Activated T-helper 1 cell treated with anti-CD3 and anti-CD28 coated beads, Interleukin-2, amount 50 U/mL, for 16 hours (primary cell): ENCODE measurements at regions not wholly inside any gene's neighbourhood (a gene's known extent, or its start where the extent isn't known, plus 50 kb on each side); places are given as distances from the start of the nearest gene placed in this dataset.
"Not testable (repeated sequence)": the region's sequence is repeated elsewhere in the genome, so short reads cannot be mapped to it uniquely, and the experiment has no call there.

Experiments
- DNase-seq, 2 donors: peaks; one replicate each; pipeline ENCODE4 v3.0.0-alpha.2; 2020; ENCODE audit warnings: low read depth in 1 of 2, low spot score in 1 of 2

DNA sequence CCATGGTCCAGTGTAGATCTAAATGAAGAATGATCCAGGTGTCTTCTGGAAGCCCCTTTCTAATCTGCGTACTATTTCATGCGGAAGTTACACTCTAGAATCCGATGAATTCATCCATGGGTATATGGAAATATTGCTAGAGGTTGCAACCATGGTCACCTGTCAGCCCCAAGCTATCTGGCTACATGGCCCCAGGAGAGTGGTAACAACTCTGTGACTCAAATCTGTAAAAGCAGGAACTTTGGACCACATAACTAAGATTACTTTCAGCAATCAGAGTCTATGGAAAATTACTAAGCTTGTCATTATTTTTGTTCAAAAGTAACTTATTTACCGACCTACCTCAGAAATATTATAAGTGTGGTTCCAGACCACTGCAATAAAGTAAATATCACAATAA, 150.6 kb upstream of the MED14 start:
- no peak for DNase-seq

GRCh38 chrX:40887476-40887875, 152.1 kb upstream of the MED14 start:
- no peak for DNase-seq

DNA sequence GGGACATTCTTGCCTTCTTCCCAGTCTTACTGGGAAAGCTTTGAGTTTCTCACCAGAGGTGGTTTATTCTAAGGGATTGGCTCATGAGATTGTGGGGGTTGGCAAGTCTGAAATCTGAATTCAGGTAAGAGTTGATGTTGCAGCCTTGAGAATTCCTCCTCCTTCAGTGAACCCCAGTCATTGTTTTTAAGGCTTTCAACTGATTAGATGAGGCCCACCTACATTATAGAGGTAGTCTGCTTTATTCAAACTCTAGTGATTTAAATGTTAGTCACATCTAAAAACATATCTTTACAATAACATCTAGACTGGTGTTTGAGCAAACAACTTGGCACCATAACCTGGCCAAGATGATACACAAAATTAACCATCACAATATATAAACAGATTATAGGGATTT, 156.5 kb upstream of the MED14 start:
- DNase-seq = no peak

- no peak for DNase-seq
Measured at GRCh38 chrX:40893251-40893910, 158.0 kb upstream of the MED14 start.

DNA sequence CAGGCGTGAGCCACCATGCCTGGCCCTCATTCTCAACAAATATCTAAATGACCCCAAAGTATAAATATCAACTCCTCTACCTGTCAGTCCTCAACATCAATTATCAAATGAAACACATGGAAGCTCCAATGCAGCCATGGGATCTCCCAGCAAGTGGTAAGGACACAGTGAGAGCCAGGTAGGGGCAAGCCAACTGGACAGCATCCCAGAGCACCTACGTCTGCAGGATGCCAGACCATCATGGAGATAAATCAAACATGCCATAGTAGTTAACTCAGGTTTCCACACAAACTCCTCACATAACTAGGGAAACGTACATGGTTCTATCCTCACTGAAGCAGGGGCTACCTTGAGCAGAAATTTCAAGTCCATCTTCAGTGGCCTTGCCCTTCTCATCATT, 159.9 kb upstream of the MED14 start:
- no peak for DNase-seq

- no peak for DNase-seq
Measured at GRCh38 chrX:40897718-40898270, 162.5 kb upstream of the MED14 start.

DNA sequence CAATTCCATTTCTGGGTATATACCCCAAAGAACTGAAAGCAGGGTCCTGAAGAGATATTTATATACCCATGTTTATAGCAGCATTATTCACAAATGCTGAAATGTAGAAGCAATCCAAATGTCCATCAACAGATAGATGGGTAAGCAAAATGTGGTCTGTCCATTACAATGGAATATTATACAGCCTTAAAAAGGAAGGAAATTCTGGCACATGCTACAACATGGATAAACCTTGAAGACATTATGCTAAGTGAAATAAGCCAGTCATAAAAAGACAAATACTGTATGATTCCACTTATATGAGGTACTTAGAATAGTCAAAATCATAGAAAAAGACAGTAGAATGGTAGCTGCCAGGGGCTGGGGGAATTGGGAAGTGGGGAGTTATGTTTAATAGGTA, 169.4 kb upstream of the MED14 start:
- DNase-seq = not testable (repeated sequence)

- no peak for DNase-seq
Measured at GRCh38 chrX:40908026-40908425, 172.7 kb upstream of the MED14 start.

- no peak for DNase-seq
Measured at GRCh38 chrX:40908857-40909475, 173.6 kb upstream of the MED14 start.

GRCh38 chrX:40912166-40912565, 173.1 kb upstream of the USP9X start:
- DNase-seq = no peak

DNA sequence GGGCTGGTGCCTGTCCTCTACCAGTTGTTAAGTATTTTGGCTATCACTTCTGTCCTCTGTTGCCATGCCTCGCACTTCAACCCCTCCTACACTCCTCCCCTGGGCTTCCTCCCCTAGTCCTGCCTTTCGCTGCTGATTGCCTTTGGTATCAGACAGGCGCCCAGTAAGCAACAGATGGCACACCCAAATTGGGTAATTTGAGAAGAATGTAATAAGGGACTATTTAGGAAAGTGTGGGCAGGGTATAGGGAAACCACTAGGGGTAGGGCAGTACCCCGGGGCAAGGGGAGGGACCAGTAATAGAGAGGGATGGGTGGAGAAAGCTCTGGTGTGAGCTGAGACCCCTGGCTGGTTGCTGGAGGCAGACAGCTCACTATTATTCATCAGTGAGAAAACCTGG, 172.7 kb upstream of the USP9X start:
- no peak for DNase-seq

DNA sequence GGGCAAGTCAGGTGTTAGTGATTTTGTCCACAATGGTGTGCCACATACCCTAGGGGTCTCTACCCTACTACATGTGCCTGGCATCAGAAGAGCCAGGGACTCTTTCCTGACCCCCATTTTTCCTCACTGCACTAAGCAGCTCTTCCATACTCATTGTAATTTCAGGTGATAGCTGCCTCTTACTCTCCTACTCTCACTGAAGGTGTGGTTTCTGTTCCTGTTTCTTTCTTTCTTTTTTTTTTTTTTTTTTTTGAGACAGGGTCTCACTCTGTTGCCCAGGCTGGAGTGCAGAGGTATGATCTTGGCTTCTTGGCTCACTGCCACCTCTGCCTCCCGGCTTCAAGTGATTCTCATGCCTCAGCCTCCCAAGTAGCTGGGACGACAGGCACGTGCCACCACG, 164.9 kb upstream of the USP9X start:
- no peak for DNase-seq

GRCh38 chrX:40922307-40922706, 162.9 kb upstream of the USP9X start:
- DNase-seq = no peak

DNA sequence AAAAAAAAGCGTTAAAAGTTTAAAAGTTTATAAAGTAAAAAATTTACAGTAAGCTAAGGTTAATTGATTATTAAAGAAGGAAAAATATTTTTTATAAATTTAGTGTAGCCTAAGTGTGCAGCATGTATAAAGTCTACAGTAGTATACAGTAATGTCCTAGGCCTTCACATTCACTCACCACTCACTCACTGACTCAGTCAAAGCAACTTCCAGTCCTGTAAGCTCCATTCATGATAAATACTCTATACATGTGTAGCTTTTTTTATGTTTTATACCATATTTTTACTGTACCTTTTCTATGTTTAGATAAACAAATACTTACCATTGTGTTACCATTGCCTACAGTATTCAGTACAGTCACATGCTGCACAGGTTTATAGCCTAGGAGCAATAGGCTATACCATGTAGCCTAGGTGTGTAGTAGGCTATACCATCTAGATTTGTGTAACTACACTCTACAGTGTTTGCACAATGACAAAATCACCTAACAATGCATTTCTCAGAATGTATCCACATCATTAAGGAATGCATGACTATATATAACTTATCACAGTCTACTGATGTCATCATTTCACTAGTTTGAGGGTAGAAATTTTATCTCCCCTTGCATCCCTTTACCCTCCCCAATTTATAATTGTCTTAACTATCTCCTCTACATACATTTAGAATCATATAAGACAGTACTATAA, 158.4 kb upstream of the USP9X start:
- not testable (repeated sequence) for DNase-seq

- no peak for DNase-seq
Measured at GRCh38 chrX:40928076-40928475, 157.2 kb upstream of the USP9X start.

GRCh38 chrX:40931921-40932320, 153.3 kb upstream of the USP9X start:
- no peak for DNase-seq

DNA sequence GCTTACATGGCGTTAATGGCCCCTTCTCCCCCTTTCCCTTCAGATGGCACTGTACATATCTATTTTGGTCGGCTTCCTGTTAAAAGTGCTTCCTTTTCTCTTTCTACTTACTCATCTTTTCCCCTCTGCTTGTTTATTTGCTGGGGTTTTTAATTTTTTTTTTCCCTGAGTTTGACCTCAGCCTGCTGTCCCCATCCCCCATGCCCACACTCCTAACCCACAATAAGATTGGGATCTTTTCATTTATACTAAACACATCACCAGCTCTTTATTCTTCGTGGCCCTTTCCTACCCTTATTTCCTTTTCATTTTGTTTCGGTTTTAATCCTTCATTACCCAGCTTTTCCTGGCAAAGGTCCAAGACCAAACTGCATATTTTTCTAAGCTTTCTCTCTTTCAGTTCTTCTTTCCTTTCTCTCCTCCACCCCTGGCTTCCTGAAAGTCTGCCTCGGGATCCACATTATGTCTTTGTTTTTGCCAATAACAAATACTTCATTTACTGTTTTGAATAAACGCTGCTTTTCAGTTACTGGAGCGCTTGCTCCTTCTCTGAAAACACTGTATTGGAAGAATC, 152.0 kb upstream of the USP9X start:
- no peak for DNase-seq

DNA sequence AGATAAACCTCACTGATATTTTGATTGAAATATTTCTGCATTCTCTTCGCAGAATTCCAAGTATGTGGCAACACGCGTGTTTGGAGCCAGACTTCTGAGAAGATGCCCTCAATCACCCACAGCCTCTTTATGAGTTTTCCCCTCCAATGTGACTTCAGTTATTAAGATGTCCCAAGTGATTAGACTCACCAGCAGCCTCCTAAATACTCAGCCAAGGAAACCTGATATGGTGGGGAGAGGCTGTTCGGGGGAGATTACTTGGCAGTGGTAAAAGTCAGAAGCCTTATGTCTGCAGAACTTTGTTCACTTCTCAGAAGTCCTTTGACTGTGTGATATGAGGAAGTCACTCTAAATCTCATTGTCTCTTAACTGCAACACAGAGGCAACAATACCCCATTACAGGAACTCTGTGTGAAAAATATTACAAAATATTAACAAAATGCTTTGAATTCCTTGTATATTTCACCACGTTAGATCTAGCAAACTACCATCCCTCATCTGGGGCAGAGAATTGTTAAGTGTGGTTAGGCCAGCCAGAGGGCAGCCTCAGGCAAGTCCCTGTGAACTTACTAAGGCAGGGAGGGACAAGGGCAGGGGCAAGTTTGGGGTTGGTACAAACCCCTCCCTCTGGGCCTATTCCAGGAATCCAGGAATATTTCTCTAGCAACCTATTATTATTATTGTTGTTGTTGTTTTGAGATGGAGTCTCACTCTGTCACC, 151.4 kb upstream of the USP9X start:
- DNase-seq = no peak

GRCh38 chrX:40936827-40937226, 148.4 kb upstream of the USP9X start:
- no peak for DNase-seq

GRCh38 chrX:40938423-40938822, 146.8 kb upstream of the USP9X start:
- no peak for DNase-seq

GRCh38 chrX:40943093-40943641, 142.1 kb upstream of the USP9X start:
- no peak for DNase-seq
